ENCODE measurements at regions not wholly inside any gene's neighbourhood (a gene's known extent, or its start where the extent isn't known, plus 50 kb on each side); places are given as distances from the start of the nearest gene placed in this dataset.
"Not testable (repeated sequence)": the region's sequence is repeated elsewhere in the genome, so short reads cannot be mapped to it uniquely, and the experiment has no call there.

GRCh38 chr10:53233749-53234148, 461.2 kb upstream of the MBL2 start:
- H3K4me3 ChIP-seq (ENCODE audit: low read depth, low read length) = no peak overlapping the region
- H3K27me3 ChIP-seq (ENCODE audit: insufficient read depth, low read length) = no peaks in the 10 kb centered on the region
- no peak overlapping the region for H3K27ac ChIP-seq (ENCODE audit: low read depth, low read length)
- H3K4me1 ChIP-seq (ENCODE audit: control insufficient read depth, insufficient read depth, low read length, unreplicated experiment) = no peaks in the 10 kb centered on the region
- H3K36me3 ChIP-seq (ENCODE audit: insufficient read depth, low read length) = no peaks in the 10 kb centered on the region
- H2AFZ ChIP-seq (ENCODE audit: low read length, unreplicated experiment) = no peak overlapping the region
- H3K79me2 ChIP-seq (ENCODE audit: control insufficient read depth, insufficient read depth, low read length, unreplicated experiment) = no peaks in the 10 kb centered on the region

GRCh38 chr10:53230651-53231050, 458.1 kb upstream of the MBL2 start:
- no peaks in the 10 kb centered on the region for H3K27me3 ChIP-seq (ENCODE audit: insufficient read depth, low read length)
- no peak overlapping the region for H2AFZ ChIP-seq (ENCODE audit: low read length, unreplicated experiment)
- H3K4me3 ChIP-seq (ENCODE audit: low read depth, low read length) = no peak overlapping the region
- H3K36me3 ChIP-seq (ENCODE audit: insufficient read depth, low read length) = no peaks in the 10 kb centered on the region
- no peaks in the 10 kb centered on the region for H3K4me1 ChIP-seq (ENCODE audit: control insufficient read depth, insufficient read depth, low read length, unreplicated experiment)
- no peaks in the 10 kb centered on the region for H3K79me2 ChIP-seq (ENCODE audit: control insufficient read depth, insufficient read depth, low read length, unreplicated experiment)
- H3K27ac ChIP-seq (ENCODE audit: low read depth, low read length) = no peak overlapping the region

- no peaks in the 10 kb centered on the region for H3K79me2 ChIP-seq (ENCODE audit: control insufficient read depth, insufficient read depth, low read length, unreplicated experiment)
- no peaks in the 10 kb centered on the region for H3K36me3 ChIP-seq (ENCODE audit: insufficient read depth, low read length)
- H2AFZ ChIP-seq (ENCODE audit: low read length, unreplicated experiment) = no peak overlapping the region
- no peaks in the 10 kb centered on the region for H3K4me1 ChIP-seq (ENCODE audit: control insufficient read depth, insufficient read depth, low read length, unreplicated experiment)
- H3K4me3 ChIP-seq (ENCODE audit: low read depth, low read length) = no peak overlapping the region
- H3K27me3 ChIP-seq (ENCODE audit: insufficient read depth, low read length) = no peaks in the 10 kb centered on the region
- no peak overlapping the region for H3K27ac ChIP-seq (ENCODE audit: low read depth, low read length)
Measured at GRCh38 chr10:53223851-53224250, 451.3 kb upstream of the MBL2 start.

GRCh38 chr10:53222806-53223205, 450.2 kb upstream of the MBL2 start:
- Histone ChIP-seq H3K4me3 (ENCODE audit: low read depth, low read length) (no peak overlapping the region), H2AFZ (ENCODE audit: low read length, unreplicated experiment) (no peak overlapping the region), H3K4me1 (ENCODE audit: control insufficient read depth, insufficient read depth, low read length, unreplicated experiment) (no peaks in the 10 kb centered on the region), H3K27ac (ENCODE audit: low read depth, low read length) (no peak overlapping the region), H3K79me2 (ENCODE audit: control insufficient read depth, insufficient read depth, low read length, unreplicated experiment) (no peaks in the 10 kb centered on the region), H3K36me3 (ENCODE audit: insufficient read depth, low read length) (no peaks in the 10 kb centered on the region), H3K27me3 (ENCODE audit: insufficient read depth, low read length) (no peaks in the 10 kb centered on the region)

GRCh38 chr10:53209944-53210611, 437.5 kb upstream of the MBL2 start:
- no peaks in the 10 kb centered on the region for H3K27me3 ChIP-seq (ENCODE audit: insufficient read depth, low read length)
- no peaks in the 10 kb centered on the region for H3K4me1 ChIP-seq (ENCODE audit: control insufficient read depth, insufficient read depth, low read length, unreplicated experiment)
- no peak overlapping the region for H2AFZ ChIP-seq (ENCODE audit: low read length, unreplicated experiment)
- H3K4me3 ChIP-seq (ENCODE audit: low read depth, low read length) = no peak overlapping the region
- H3K36me3 ChIP-seq (ENCODE audit: insufficient read depth, low read length) = no peaks in the 10 kb centered on the region
- H3K27ac ChIP-seq (ENCODE audit: low read depth, low read length) = no peak overlapping the region
- no peaks in the 10 kb centered on the region for H3K79me2 ChIP-seq (ENCODE audit: control insufficient read depth, insufficient read depth, low read length, unreplicated experiment)

- H3K4me3 ChIP-seq (ENCODE audit: low read depth, low read length) = no peak overlapping the region
- no peaks in the 10 kb centered on the region for H3K4me1 ChIP-seq (ENCODE audit: control insufficient read depth, insufficient read depth, low read length, unreplicated experiment)
- H3K27ac ChIP-seq (ENCODE audit: low read depth, low read length) = no peak overlapping the region
- no peaks in the 10 kb centered on the region for H3K36me3 ChIP-seq (ENCODE audit: insufficient read depth, low read length)
- H2AFZ ChIP-seq (ENCODE audit: low read length, unreplicated experiment) = no peak overlapping the region
- no peaks in the 10 kb centered on the region for H3K79me2 ChIP-seq (ENCODE audit: control insufficient read depth, insufficient read depth, low read length, unreplicated experiment)
- no peaks in the 10 kb centered on the region for H3K27me3 ChIP-seq (ENCODE audit: insufficient read depth, low read length)
Measured at GRCh38 chr10:53183733-53184132, 411.1 kb upstream of the MBL2 start.

GRCh38 chr10:53177468-53177867, 404.9 kb upstream of the MBL2 start:
- no peaks in the 10 kb centered on the region for H3K79me2 ChIP-seq (ENCODE audit: control insufficient read depth, insufficient read depth, low read length, unreplicated experiment)
- H3K27me3 ChIP-seq (ENCODE audit: insufficient read depth, low read length) = no peaks in the 10 kb centered on the region
- H3K36me3 ChIP-seq (ENCODE audit: insufficient read depth, low read length) = no peaks in the 10 kb centered on the region
- H3K4me1 ChIP-seq (ENCODE audit: control insufficient read depth, insufficient read depth, low read length, unreplicated experiment) = no peaks in the 10 kb centered on the region
- no peak overlapping the region for H3K27ac ChIP-seq (ENCODE audit: low read depth, low read length)
- H3K4me3 ChIP-seq (ENCODE audit: low read depth, low read length) = no peak overlapping the region
- no peak overlapping the region for H2AFZ ChIP-seq (ENCODE audit: low read length, unreplicated experiment)

- Histone ChIP-seq H3K27me3 (ENCODE audit: insufficient read depth, low read length) (no peaks in the 10 kb centered on the region), H3K4me3 (ENCODE audit: low read depth, low read length) (no peak overlapping the region), H2AFZ (ENCODE audit: low read length, unreplicated experiment) (no peak overlapping the region), H3K79me2 (ENCODE audit: control insufficient read depth, insufficient read depth, low read length, unreplicated experiment) (no peaks in the 10 kb centered on the region), H3K27ac (ENCODE audit: low read depth, low read length) (no peak overlapping the region), H3K36me3 (ENCODE audit: insufficient read depth, low read length) (no peaks in the 10 kb centered on the region), H3K4me1 (ENCODE audit: control insufficient read depth, insufficient read depth, low read length, unreplicated experiment) (no peaks in the 10 kb centered on the region)
Measured at GRCh38 chr10:53166325-53166724, 393.7 kb upstream of the MBL2 start.

- Histone ChIP-seq H3K36me3 (ENCODE audit: insufficient read depth, low read length) (no peaks in the 10 kb centered on the region), H3K4me3 (ENCODE audit: low read depth, low read length) (no peak overlapping the region), H3K79me2 (ENCODE audit: control insufficient read depth, insufficient read depth, low read length, unreplicated experiment) (no peaks in the 10 kb centered on the region), H3K27ac (ENCODE audit: low read depth, low read length) (no peak overlapping the region), H3K27me3 (ENCODE audit: insufficient read depth, low read length) (no peaks in the 10 kb centered on the region), H2AFZ (ENCODE audit: low read length, unreplicated experiment) (no peak overlapping the region), H3K4me1 (ENCODE audit: control insufficient read depth, insufficient read depth, low read length, unreplicated experiment) (no peaks in the 10 kb centered on the region)
Measured at GRCh38 chr10:53162856-53163255, 390.3 kb upstream of the MBL2 start.

- Histone ChIP-seq H3K4me1 (ENCODE audit: control insufficient read depth, insufficient read depth, low read length, unreplicated experiment) (no peaks in the 10 kb centered on the region), H3K4me3 (ENCODE audit: low read depth, low read length) (no peak overlapping the region), H3K27ac (ENCODE audit: low read depth, low read length) (no peak overlapping the region), H3K27me3 (ENCODE audit: insufficient read depth, low read length) (no peaks in the 10 kb centered on the region), H3K36me3 (ENCODE audit: insufficient read depth, low read length) (no peaks in the 10 kb centered on the region), H2AFZ (ENCODE audit: low read length, unreplicated experiment) (no peak overlapping the region), H3K79me2 (ENCODE audit: control insufficient read depth, insufficient read depth, low read length, unreplicated experiment) (no peaks in the 10 kb centered on the region)
Measured at GRCh38 chr10:53161231-53161630, 388.6 kb upstream of the MBL2 start.

GRCh38 chr10:53155674-53156073, 383.1 kb upstream of the MBL2 start:
- H3K79me2 ChIP-seq (ENCODE audit: control insufficient read depth, insufficient read depth, low read length, unreplicated experiment); H3K27me3 ChIP-seq (ENCODE audit: insufficient read depth, low read length); H3K4me3 ChIP-seq (ENCODE audit: low read depth, low read length): not testable (repeated sequence)

More at GRCh38 chr10:53155674-53156073, 383.1 kb upstream of the MBL2 start:
- H3K4me1 ChIP-seq (ENCODE audit: control insufficient read depth, insufficient read depth, low read length, unreplicated experiment); H3K36me3 ChIP-seq (ENCODE audit: insufficient read depth, low read length); H2AFZ ChIP-seq (ENCODE audit: low read length, unreplicated experiment); H3K27ac ChIP-seq (ENCODE audit: low read depth, low read length): not testable (repeated sequence)

All from ACC112 (cell line).